H1 (cell line): ENCODE measurements at regions not wholly inside any gene's neighbourhood (a gene's known extent, or its start where the extent isn't known, plus 50 kb on each side); places are given as distances from the start of the nearest gene placed in this dataset.

Experiments
- CTCF ChIA-PET: fragments of 300-600 bp; sonication (Branson Sonifier 250); formaldehyde crosslinking; loops from one replicate; lab custom pipeline; 2021; ENCODE audit not compliant: partially characterized antibody; lab: Charles Lee
- POLR2A ChIA-PET: fragments of 300-600 bp; sonication (Branson Sonifier 250); formaldehyde crosslinking; loops from one replicate; lab custom pipeline; 2021; ENCODE audit warnings: inconsistent platforms; ENCODE audit not compliant: partially characterized antibody; lab: Charles Lee
- DNase-seq, 2 experiments: peaks; one replicate each; pipeline versions ENCODE4 v3.0.0 to v3.0.0-alpha.2; 2010 to 2022; ENCODE audit warnings: low spot score in 2 of 2, low read depth in 1 of 2, mixed read lengths in 1 of 2
- FAIRE-seq: peaks from 2 replicates; lab custom pipeline; 2011; peaks lifted over from hg19 to GRCh38; lab: Jason Lieb, UNC
- H2AFZ ChIP-seq: 2 replicates; pipeline ENCODE4 v1.8.1; 2012; ENCODE audit warnings: low read length, inconsistent platforms
- H2AK5ac ChIP-seq: 2 replicates; pipeline ENCODE4 v1.6.1; 2013; ENCODE audit warnings: low read depth, low read length
- H2BK120ac ChIP-seq: replicated peaks from 2 replicates; pipeline ENCODE3; 2013; ENCODE audit warnings: low read depth, low read length, inconsistent platforms
- H2BK12ac ChIP-seq: 2 replicates; pipeline ENCODE4 v1.6.1; 2013; ENCODE audit warnings: low read depth, low read length
- H2BK15ac ChIP-seq: 2 replicates; pipeline ENCODE4 v1.6.1; 2013; ENCODE audit warnings: low read length
- H2BK20ac ChIP-seq: 2 replicates; pipeline ENCODE4 v1.6.1; 2013; ENCODE audit warnings: low read length
- H2BK5ac ChIP-seq: 2 replicates; pipeline ENCODE4 v1.6.1; 2013; ENCODE audit warnings: low read depth, low read length
- H3K14ac ChIP-seq: 2 replicates; pipeline ENCODE4 v1.6.1; 2013; ENCODE audit warnings: inconsistent platforms; ENCODE audit not compliant: insufficient read length
- H3K18ac ChIP-seq: 2 replicates; pipeline ENCODE4 v1.6.1; 2013; ENCODE audit warnings: low read length; ENCODE audit errors: extremely low read depth
- H3K23ac ChIP-seq: 2 replicates; pipeline ENCODE4 v1.6.1; 2013; ENCODE audit warnings: inconsistent platforms; ENCODE audit not compliant: insufficient read length
- H3K23me2 ChIP-seq: 2 replicates; pipeline ENCODE4 v1.6.1; 2013; ENCODE audit warnings: low read depth, low read length
- H3K27ac ChIP-seq: 2 replicates; pipeline ENCODE4 v1.6.1; 2011; ENCODE audit warnings: low read depth, low read length, inconsistent platforms
- H3K27me3 ChIP-seq, 4 experiments: replicated peaks in 1 of 4; 1 replicate in 1 of 4; 2 replicates in 3 of 4; pipeline versions ENCODE4 v1.6.1 to v1.8.1; 2011 to 2013; ENCODE audit warnings: low read length in 3 of 4, mild to moderate bottlenecking in 3 of 4, inconsistent platforms in 2 of 4, mixed read lengths in 2 of 4, moderate library complexity in 1 of 4; ENCODE audit not compliant: control insufficient read depth in 3 of 4, insufficient read depth in 3 of 4; ENCODE audit errors: extremely low read depth in 1 of 4
- H3K36me3 ChIP-seq, 4 experiments: 2 replicates each; pipeline versions ENCODE4 v1.6.1 to v1.8.1; 2011 to 2013; ENCODE audit warnings: mild to moderate bottlenecking in 4 of 4, low read length in 3 of 4, moderate library complexity in 2 of 4, control low read depth in 1 of 4, inconsistent platforms in 1 of 4; ENCODE audit not compliant: insufficient read depth in 4 of 4, control insufficient read depth in 2 of 4
- H3K4ac ChIP-seq: replicated peaks from 2 replicates; pipeline ENCODE3; 2013; ENCODE audit warnings: low read length, low read depth, mixed read lengths, inconsistent platforms; ENCODE audit not compliant: insufficient read length
- H3K4me1 ChIP-seq, 4 experiments: replicated peaks in 1 of 4; 1 replicate in 1 of 4; 2 replicates in 3 of 4; pipeline versions ENCODE4 v1.6.1 to v1.8.1; 2011 to 2013; ENCODE audit warnings: low read length in 3 of 4, inconsistent platforms in 2 of 4, mixed read lengths in 1 of 4; ENCODE audit not compliant: insufficient read depth in 4 of 4, control insufficient read depth in 3 of 4
- H3K4me2 ChIP-seq, 2 experiments: 2 replicates each; pipeline versions ENCODE4 v1.6.1 to v1.8.1; 2011 to 2013; ENCODE audit warnings: low read depth in 2 of 2, low read length in 2 of 2, control low read depth in 1 of 2, inconsistent platforms in 1 of 2, mild to moderate bottlenecking in 1 of 2; ENCODE audit not compliant: insufficient read depth in 1 of 2
- H3K4me3 ChIP-seq, 4 experiments: fragments of 200-600, 300-600 bp in 1 of 4; sonication (generic), shearing (Covaris generic), sonication (Bioruptor Twin) in 1 of 4; 2 replicates each; pipeline versions ENCODE4 v1.5.1 to v1.8.1; 2011 to 2016; ENCODE audit warnings: low read length in 4 of 4, low read depth in 3 of 4, control low read depth in 2 of 4, inconsistent platforms in 2 of 4, mild to moderate bottlenecking in 2 of 4, mixed read lengths in 1 of 4, moderate library complexity in 1 of 4; ENCODE audit not compliant: insufficient read depth in 2 of 4; ENCODE audit errors: extremely low read depth in 1 of 4
- H3K56ac ChIP-seq: replicated peaks from 2 replicates; pipeline ENCODE3; 2013; ENCODE audit warnings: low read depth, mild to moderate bottlenecking, mixed read lengths, low read length, inconsistent platforms; ENCODE audit not compliant: insufficient read length
- H3K79me1 ChIP-seq: 2 replicates; pipeline ENCODE4 v1.6.1; 2013; ENCODE audit warnings: low read depth, low read length, control low read depth
- H3K79me2 ChIP-seq, 2 experiments: 2 replicates each; pipeline versions ENCODE4 v1.6.1 to v1.8.1; 2012 to 2013; ENCODE audit warnings: low read length in 2 of 2, mild to moderate bottlenecking in 2 of 2, inconsistent platforms in 1 of 2; ENCODE audit not compliant: insufficient read depth in 2 of 2, control insufficient read depth in 1 of 2
- H3K9ac ChIP-seq, 4 experiments: replicated peaks in 1 of 4; 1 replicate in 1 of 4; 2 replicates in 3 of 4; pipeline versions ENCODE4 v1.6.1 to v1.8.1; 2011 to 2013; ENCODE audit warnings: low read depth in 3 of 4, low read length in 3 of 4, control low read depth in 2 of 4, mild to moderate bottlenecking in 2 of 4, moderate library complexity in 2 of 4, inconsistent platforms in 1 of 4; ENCODE audit errors: extremely low read depth in 1 of 4
- H3K9me3 ChIP-seq, 2 experiments: 2 replicates each; pipeline versions ENCODE4 v1.6.1 to v1.8.1; 2012 to 2013; ENCODE audit warnings: mild to moderate bottlenecking in 2 of 2, moderate library complexity in 2 of 2, control low read depth in 1 of 2, inconsistent platforms in 1 of 2, low read depth in 1 of 2, low read length in 1 of 2, mixed read lengths in 1 of 2; ENCODE audit not compliant: insufficient read depth in 2 of 2
- H4K20me1 ChIP-seq, 2 experiments: replicated peaks in 1 of 2; 2 replicates each; pipeline versions ENCODE3 to v1.8.1; 2011 to 2013; ENCODE audit warnings: inconsistent platforms in 2 of 2, low read length in 2 of 2, mild to moderate bottlenecking in 1 of 2; ENCODE audit not compliant: insufficient read depth in 2 of 2, control insufficient read depth in 1 of 2
- H4K5ac ChIP-seq: 2 replicates; pipeline ENCODE4 v1.6.1; 2013; ENCODE audit warnings: low read length, low read depth, mixed read lengths, inconsistent platforms; ENCODE audit not compliant: insufficient read length
- H4K8ac ChIP-seq: 2 replicates; pipeline ENCODE4 v1.8.0; 2013; ENCODE audit warnings: mild to moderate bottlenecking, moderate library complexity, low read length, inconsistent platforms; ENCODE audit not compliant: insufficient read depth; ENCODE audit errors: extremely low read depth
- H4K91ac ChIP-seq: replicated peaks from 2 replicates; pipeline ENCODE3; 2013; ENCODE audit warnings: low read length, mixed read lengths, inconsistent platforms; ENCODE audit not compliant: insufficient read length
- BCL11A ChIP-seq, 2 experiments: IDR thresholded peaks; one replicate each; pipeline ENCODE4 v1.6.1; 2011; ENCODE audit warnings: low read depth in 2 of 2, low read length in 2 of 2, mild to moderate bottlenecking in 2 of 2
- CBX8 ChIP-seq: fragments of 300-800, 300-1000 bp; sonication (generic); IDR thresholded peaks from 2 replicates; pipeline ENCODE4 v1.7.1; 2016; ENCODE audit warnings: low read depth, low read length, borderline replicate concordance
- KDM5A ChIP-seq: fragments of 200-600 bp; IDR thresholded peaks from 2 replicates; pipeline ENCODE4 v1.7.1; 2012; ENCODE audit warnings: mild to moderate bottlenecking, low read length, inconsistent platforms, mixed read lengths
- MAFK ChIP-seq: IDR thresholded peaks from 2 replicates; pipeline ENCODE4 v1.6.1; 2012; ENCODE audit warnings: low read depth, mild to moderate bottlenecking, improper control_type of control experiment, low read length
- MAX ChIP-seq: IDR thresholded peaks from 2 replicates; pipeline ENCODE4 v1.6.1; 2012; ENCODE audit warnings: inconsistent platforms
- NANOG ChIP-seq: IDR thresholded peaks from 2 replicates; pipeline ENCODE4 v1.6.1; 2011; ENCODE audit warnings: low read length, low read depth, mild to moderate bottlenecking, inconsistent platforms; ENCODE audit not compliant: insufficient read depth, poor library complexity, severe bottlenecking
- RFX5 ChIP-seq: IDR thresholded peaks from 2 replicates; pipeline ENCODE4 v1.6.1; 2011; ENCODE audit warnings: low read depth, low read length, improper control_type of control experiment, borderline replicate concordance
- RNF2 ChIP-seq: fragments of 200-900, 300-1000 bp; sonication (generic); IDR thresholded peaks from 2 replicates; pipeline ENCODE4 v1.7.1; 2016; ENCODE audit warnings: borderline replicate concordance, low read depth, mild to moderate bottlenecking, antibody characterized with exemption, low read length; ENCODE audit not compliant: poor library complexity, severe bottlenecking; ENCODE audit errors: missing control alignments
- SP1 ChIP-seq: IDR thresholded peaks from 2 replicates; pipeline ENCODE4 v1.6.1; 2011; ENCODE audit warnings: low read depth, low read length
- TBP ChIP-seq: IDR thresholded peaks from 2 replicates; pipeline ENCODE4 v1.6.1; 2011; ENCODE audit warnings: low read depth, low read length, improper control_type of control experiment
- WGBS, 2 experiments: shearing (Covaris generic) in 1 of 2; methylation state at CpG; one replicate each; pipeline versions ENCODE4 v1.1.6 to v1.1.7; 2013 to 2015; ENCODE audit warnings: low lambda C conversion rate in 2 of 2, mixed read lengths in 2 of 2, inconsistent platforms in 1 of 2, low coverage in 1 of 2, missing lambda C conversion rate in 1 of 2; ENCODE audit not compliant: insufficient replicate concordance in 2 of 2, insufficient coverage in 1 of 2, insufficient read length in 1 of 2; ENCODE audit errors: extremely low coverage in 1 of 2, missing lambda C conversion rate in 1 of 2; 5-methylcytosine and 5-hydroxymethylcytosine counted together

DNA sequence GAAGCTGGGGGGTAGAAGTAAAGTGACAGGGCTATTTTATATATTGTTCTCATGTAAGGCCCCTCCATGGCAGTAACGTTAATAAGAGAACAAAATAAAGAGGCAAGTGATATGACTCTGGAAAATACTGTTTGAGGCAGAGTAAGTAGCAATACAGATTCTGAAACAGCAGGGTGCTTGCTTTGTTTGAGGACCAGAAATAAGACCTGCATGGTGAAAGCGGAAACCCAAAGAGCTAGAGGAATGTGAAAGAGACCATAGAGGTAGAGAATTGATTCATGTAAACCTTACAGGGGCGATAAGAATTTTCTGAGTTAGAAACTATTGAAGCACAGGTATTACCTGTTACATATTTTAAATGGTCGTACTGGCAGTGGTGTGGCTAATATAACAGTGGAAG, 1517.1 kb downstream of the SI start:
- 64% methylated on average over 4 of the region's 4 CpGs; no CpG with 5 or more reads in 1 of the 2 experiments for WGBS, 2 experiments
- no peak overlapping the region for H3K23ac ChIP-seq
- DNase-seq (no peak), FAIRE-seq (no peak)
- no peak overlapping the region for H4K8ac ChIP-seq
- no peak overlapping the region for H2AK5ac ChIP-seq
- CTCF ChIA-PET = interaction anchor here (0.7 kb wide), 1 partner anchor 1484 kb away, joined by 3 read pairs; no protein-coding TSS in a partner anchor
- no peaks in the 10 kb centered on the region for H3K23me2 ChIP-seq
- no peak overlapping the region for H3K14ac ChIP-seq
- H2BK5ac ChIP-seq = no peak overlapping the region
- no peaks in the 10 kb centered on the region for H3K27me3 ChIP-seq
- no peak overlapping the region for H2BK12ac ChIP-seq
- no peak overlapping the region for H2AFZ ChIP-seq
- no peaks in the 10 kb centered on the region for H3K36me3 ChIP-seq
- no peak overlapping the region for H3K18ac ChIP-seq
- no peak overlapping the region for H4K91ac ChIP-seq
- peak overlapping the region in 1 of 2 experiments; percentile 30; a peak in 2 of 4 replicates for H3K4me2 ChIP-seq
- POLR2A ChIA-PET = no interaction called here
- no peak overlapping the region for H3K56ac ChIP-seq
- H2BK120ac ChIP-seq = no peak overlapping the region
- H3K79me1 ChIP-seq = no peaks in the 10 kb centered on the region
- H2BK15ac ChIP-seq = no peak overlapping the region
- no peak overlapping the region for H3K4ac ChIP-seq
- no peak overlapping the region for H4K5ac ChIP-seq
- H3K4me1 ChIP-seq = peaks cover 0 to 3% (median 0%) of the 10 kb centered on the region in 4 experiments; a peak in 2 of 7 replicates
- H3K4me3 ChIP-seq = no peak overlapping the region
- TF ChIP-seq RFX5 = no peak
- no peak for TF ChIP-seq NANOG
- TF ChIP-seq MAX = no peak
- no peak for TF ChIP-seq MAFK
- no peak for TF ChIP-seq BCL11A (IDR thresholded peaks at IDR 0.05; ENCODE audit: low read depth in 2 of 2, low read length in 2 of 2)
- no peak for TF ChIP-seq RNF2
- no peak for TF ChIP-seq KDM5A
- TF ChIP-seq SP1 = no peak
- no peak for TF ChIP-seq TBP
- TF ChIP-seq CBX8 = no peak
- H3K9ac ChIP-seq = no peak overlapping the region
- H3K79me2 ChIP-seq = no peaks in the 10 kb centered on the region
- H3K27ac ChIP-seq = no peak overlapping the region
- no peaks in the 10 kb centered on the region for H4K20me1 ChIP-seq
- H3K9me3 ChIP-seq = 0 out of 4 replicates have a peak, but pooled peaks cover 0 to 2% of the 10 kb centered on the region in 2 experiments
- H2BK20ac ChIP-seq = no peak overlapping the region
